Astrocyte (in vitro differentiated cells and primary cell): ENCODE measurements at regions not wholly inside any gene's neighbourhood (a gene's known extent, or its start where the extent isn't known, plus 50 kb on each side); places are given as distances from the start of the nearest gene placed in this dataset.
A peak's percentile ranks its signal among the peaks of the same experiment; 100 is the strongest.

Source experiments
- DNase-seq: peaks from one replicate; pipeline ENCODE4 v3.0.0-alpha.2; 2010; ENCODE audit warnings: low read depth
- FAIRE-seq: peaks from 2 replicates; lab custom pipeline; 2011; peaks lifted over from hg19 to GRCh38; lab: Jason Lieb, UNC
- H2AFZ ChIP-seq: 2 replicates; pipeline ENCODE4 v1.6.0; 2012; ENCODE audit warnings: low read depth, low read length, inconsistent platforms
- H3K27ac ChIP-seq: 2 replicates; pipeline ENCODE4 v1.5.1; 2011; ENCODE audit warnings: low read depth, low read length, inconsistent platforms
- H3K27me3 ChIP-seq: 2 replicates; pipeline ENCODE4 v1.6.0; 2011; ENCODE audit warnings: low read length, inconsistent platforms; ENCODE audit not compliant: insufficient read depth
- H3K36me3 ChIP-seq: 2 replicates; pipeline ENCODE4 v1.5.1; 2011; ENCODE audit warnings: low read length, inconsistent platforms; ENCODE audit not compliant: insufficient read depth
- H3K4me1 ChIP-seq: 2 replicates; pipeline ENCODE4 v1.5.1; 2011; ENCODE audit warnings: low read length, inconsistent platforms; ENCODE audit not compliant: insufficient read depth
- H3K4me2 ChIP-seq: 2 replicates; pipeline ENCODE4 v1.6.0; 2012; ENCODE audit warnings: low read length, inconsistent platforms
- H3K4me3 ChIP-seq: 2 replicates; pipeline ENCODE4 v1.5.1; 2011; ENCODE audit warnings: low read depth, mild to moderate bottlenecking, low read length, inconsistent platforms; ENCODE audit not compliant: insufficient read depth
- H3K79me2 ChIP-seq: 2 replicates; pipeline ENCODE4 v1.6.0; 2012; ENCODE audit warnings: mild to moderate bottlenecking, low read length, inconsistent platforms; ENCODE audit not compliant: insufficient read depth
- H3K9ac ChIP-seq: 2 replicates; pipeline ENCODE4 v1.6.0; 2012; ENCODE audit warnings: mild to moderate bottlenecking, low read length, inconsistent platforms
- H3K9me3 ChIP-seq: 2 replicates; pipeline ENCODE4 v1.5.1; 2012; ENCODE audit warnings: low read depth, mild to moderate bottlenecking, low read length, inconsistent platforms; ENCODE audit not compliant: insufficient read depth
- H4K20me1 ChIP-seq: 2 replicates; pipeline ENCODE4 v1.6.0; 2012; ENCODE audit warnings: low read length, inconsistent platforms; ENCODE audit not compliant: insufficient read depth
- H3K27ac Mint-ChIP-seq: one replicate; pipeline ENCODE4 v1.8.0; 2021; ENCODE audit warnings: mild to moderate bottlenecking, mixed read lengths; ENCODE audit not compliant: unreplicated experiment
- H3K27me3 Mint-ChIP-seq: one replicate; pipeline ENCODE4 v1.8.0; 2021; ENCODE audit warnings: low read depth, mixed read lengths; ENCODE audit not compliant: unreplicated experiment
- H3K36me3 Mint-ChIP-seq: one replicate; pipeline ENCODE4 v1.8.0; 2021; ENCODE audit warnings: low read depth, mixed read lengths; ENCODE audit not compliant: unreplicated experiment
- H3K4me1 Mint-ChIP-seq: one replicate; pipeline ENCODE4 v1.8.0; 2021; ENCODE audit warnings: low read depth, mixed read lengths; ENCODE audit not compliant: unreplicated experiment
- H3K4me3 Mint-ChIP-seq: one replicate; pipeline ENCODE4 v1.8.0; 2021; ENCODE audit warnings: mild to moderate bottlenecking, moderate library complexity, mixed read lengths; ENCODE audit not compliant: unreplicated experiment
- H3K9me3 Mint-ChIP-seq: one replicate; pipeline ENCODE4 v1.8.0; 2021; ENCODE audit warnings: mild to moderate bottlenecking, mixed read lengths; ENCODE audit not compliant: unreplicated experiment
- EZH2 ChIP-seq: IDR thresholded peaks from 2 replicates; pipeline ENCODE4 v1.6.1; 2012; ENCODE audit warnings: mild to moderate bottlenecking, low read length, inconsistent platforms; ENCODE audit not compliant: insufficient read depth
- TF ChIP-seq, protein P1 (sequence below): IDR thresholded peaks from 2 replicates; pipeline ENCODE4 v1.5.1; 2011; ENCODE audit warnings: low read depth, mild to moderate bottlenecking, inconsistent platforms, low read length, moderate library complexity; ENCODE audit not compliant: insufficient read depth

DNA sequence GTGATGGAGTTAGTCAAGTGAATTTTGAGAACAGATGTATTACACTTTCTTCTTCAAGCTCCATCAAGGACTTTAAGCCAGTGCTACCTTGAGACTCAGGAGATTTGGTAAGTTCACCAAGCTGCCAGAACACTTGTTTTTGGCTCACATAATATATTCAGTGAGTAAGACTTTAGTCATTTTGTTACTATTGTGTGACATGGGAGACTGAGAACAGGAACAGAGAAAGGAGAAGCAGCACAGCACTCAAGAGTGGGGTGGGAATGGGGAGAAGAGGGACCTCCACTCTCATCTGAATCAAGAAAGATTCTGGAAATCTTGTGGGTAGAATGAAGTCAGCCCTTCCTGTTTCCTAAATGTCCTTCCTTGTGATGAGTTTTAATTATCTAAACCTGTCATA, 87.3 kb upstream of the TET2 start:
- H3K9ac ChIP-seq = no peak overlapping the region
- Mint-ChIP-seq H3K27me3 (no peaks in the 10 kb centered on the region), H3K27ac (no peak overlapping the region), H3K36me3 (no peaks in the 10 kb centered on the region), H3K9me3 (no peaks in the 10 kb centered on the region), H3K4me1 (peaks cover 21% of the 10 kb centered on the region), H3K4me3 (no peak overlapping the region)
- no peaks in the 10 kb centered on the region for H3K9me3 ChIP-seq
- peak overlapping the region; percentile 14 for H3K4me2 ChIP-seq
- no peak overlapping the region for H2AFZ ChIP-seq
- no peaks in the 10 kb centered on the region for H4K20me1 ChIP-seq
- no peak overlapping the region for H3K4me3 ChIP-seq
- H3K36me3 ChIP-seq = no peaks in the 10 kb centered on the region
- H3K4me1 ChIP-seq = peaks cover 19% of the 10 kb centered on the region
- TF ChIP-seq EZH2 = no peak
- H3K79me2 ChIP-seq = no peaks in the 10 kb centered on the region
- DNase-seq = peak; percentile 18
- H3K27me3 ChIP-seq = no peaks in the 10 kb centered on the region
- H3K27ac ChIP-seq = no peak overlapping the region
- no peak for FAIRE-seq

DNA sequence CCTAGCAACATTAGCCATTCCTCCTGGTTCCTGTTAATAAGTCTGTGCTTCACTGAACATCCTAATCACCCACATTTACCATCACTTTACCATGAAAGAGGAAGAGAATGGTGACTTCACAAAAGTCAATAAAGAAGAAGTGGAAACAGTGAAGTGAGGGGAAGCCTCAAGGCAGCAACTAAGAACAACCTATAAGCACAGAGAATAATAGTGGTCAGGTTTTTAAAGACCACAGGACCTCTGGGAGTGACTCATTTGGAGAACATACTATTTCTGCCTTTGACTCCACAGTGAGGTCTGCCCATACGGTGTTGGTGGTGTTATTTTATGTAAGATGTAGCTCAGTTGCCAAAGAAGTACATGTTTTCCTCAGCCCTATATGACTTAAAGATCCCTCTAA, 86.0 kb upstream of the TET2 start:
- Histone ChIP-seq H3K27me3 (no peaks in the 10 kb centered on the region), H3K4me3 (no peak overlapping the region), H4K20me1 (no peaks in the 10 kb centered on the region), H3K9ac (no peak overlapping the region), H3K36me3 (no peaks in the 10 kb centered on the region), H3K4me1 (peaks cover 19% of the 10 kb centered on the region), H2AFZ (no peak overlapping the region), H3K9me3 (no peaks in the 10 kb centered on the region), H3K79me2 (no peaks in the 10 kb centered on the region), H3K4me2 (peak overlapping the region; percentile 73), H3K27ac (peak overlapping the region; percentile 35)
- peak; percentile 9 for FAIRE-seq
- Mint-ChIP-seq H3K4me3 (no peak overlapping the region), H3K4me1 (peaks cover 21% of the 10 kb centered on the region), H3K9me3 (no peaks in the 10 kb centered on the region), H3K27me3 (no peaks in the 10 kb centered on the region), H3K36me3 (no peaks in the 10 kb centered on the region), H3K27ac (no peak overlapping the region)
- DNase-seq = peak; percentile 76
- no peak for TF ChIP-seq EZH2
- TF ChIP-seq, protein P1, sequence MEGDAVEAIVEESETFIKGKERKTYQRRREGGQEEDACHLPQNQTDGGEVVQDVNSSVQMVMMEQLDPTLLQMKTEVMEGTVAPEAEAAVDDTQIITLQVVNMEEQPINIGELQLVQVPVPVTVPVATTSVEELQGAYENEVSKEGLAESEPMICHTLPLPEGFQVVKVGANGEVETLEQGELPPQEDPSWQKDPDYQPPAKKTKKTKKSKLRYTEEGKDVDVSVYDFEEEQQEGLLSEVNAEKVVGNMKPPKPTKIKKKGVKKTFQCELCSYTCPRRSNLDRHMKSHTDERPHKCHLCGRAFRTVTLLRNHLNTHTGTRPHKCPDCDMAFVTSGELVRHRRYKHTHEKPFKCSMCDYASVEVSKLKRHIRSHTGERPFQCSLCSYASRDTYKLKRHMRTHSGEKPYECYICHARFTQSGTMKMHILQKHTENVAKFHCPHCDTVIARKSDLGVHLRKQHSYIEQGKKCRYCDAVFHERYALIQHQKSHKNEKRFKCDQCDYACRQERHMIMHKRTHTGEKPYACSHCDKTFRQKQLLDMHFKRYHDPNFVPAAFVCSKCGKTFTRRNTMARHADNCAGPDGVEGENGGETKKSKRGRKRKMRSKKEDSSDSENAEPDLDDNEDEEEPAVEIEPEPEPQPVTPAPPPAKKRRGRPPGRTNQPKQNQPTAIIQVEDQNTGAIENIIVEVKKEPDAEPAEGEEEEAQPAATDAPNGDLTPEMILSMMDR = no peak

DNA sequence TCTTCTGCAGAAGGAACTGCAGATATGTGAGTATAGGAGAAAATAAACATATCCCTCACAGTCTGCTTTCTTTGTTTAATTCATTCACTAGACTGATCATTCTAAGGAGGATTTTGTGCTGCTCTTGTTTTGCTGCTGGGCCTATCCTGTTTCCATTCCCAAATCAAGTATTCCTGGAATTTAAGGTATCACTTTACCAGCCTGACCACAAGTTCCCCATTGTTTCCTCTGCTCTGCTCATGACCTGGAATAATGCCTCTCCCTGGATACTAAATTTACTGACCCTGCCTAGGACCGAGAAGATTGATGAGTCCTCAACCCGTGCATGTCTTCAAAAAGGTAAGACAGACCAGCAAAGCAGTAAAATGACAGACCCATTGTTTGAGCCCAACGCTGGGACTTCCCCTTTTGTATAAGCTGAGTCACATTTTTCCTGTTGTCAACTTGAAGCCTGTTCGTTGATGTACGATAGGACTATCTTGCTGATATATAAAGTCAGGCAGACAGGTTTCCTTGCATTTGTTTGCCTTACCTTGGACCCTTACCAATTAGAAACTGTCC, 85.5 kb upstream of the TET2 start:
- Mint-ChIP-seq H3K4me3 (no peak overlapping the region), H3K27ac (peak overlapping the region; percentile 9), H3K4me1 (peaks cover 21% of the 10 kb centered on the region), H3K9me3 (no peaks in the 10 kb centered on the region), H3K36me3 (no peaks in the 10 kb centered on the region), H3K27me3 (no peaks in the 10 kb centered on the region)
- H3K36me3 ChIP-seq = no peaks in the 10 kb centered on the region
- no peaks in the 10 kb centered on the region for H4K20me1 ChIP-seq
- DNase-seq (peak; percentile 77), FAIRE-seq (no peak)
- peak overlapping the region; percentile 35 for H3K27ac ChIP-seq
- H3K4me3 ChIP-seq = no peak overlapping the region
- H2AFZ ChIP-seq = no peak overlapping the region
- no peaks in the 10 kb centered on the region for H3K9me3 ChIP-seq
- peak overlapping the region; percentile 73 for H3K4me2 ChIP-seq
- no peaks in the 10 kb centered on the region for H3K79me2 ChIP-seq
- H3K4me1 ChIP-seq = peaks cover 19% of the 10 kb centered on the region
- no peak overlapping the region for H3K9ac ChIP-seq
- TF ChIP-seq, protein P1 = no peak
- TF ChIP-seq EZH2 = no peak
- no peaks in the 10 kb centered on the region for H3K27me3 ChIP-seq
